GM21825 (cell line): ENCODE measurements at regions not wholly inside any gene's neighbourhood (a gene's known extent, or its start where the extent isn't known, plus 50 kb on each side); places are given as distances from the start of the nearest gene placed in this dataset.
"Not testable (repeated sequence)": the region's sequence is repeated elsewhere in the genome, so short reads cannot be mapped to it uniquely, and the experiment has no call there.

Source experiments
- ATAC-seq: cut with Tn5 transposase; IDR thresholded peaks from one replicate; pipeline ENCODE4 v1.9.1; 2021; ENCODE audit warnings: mild to moderate bottlenecking, moderate library complexity; ENCODE audit not compliant: unreplicated experiment

DNA sequence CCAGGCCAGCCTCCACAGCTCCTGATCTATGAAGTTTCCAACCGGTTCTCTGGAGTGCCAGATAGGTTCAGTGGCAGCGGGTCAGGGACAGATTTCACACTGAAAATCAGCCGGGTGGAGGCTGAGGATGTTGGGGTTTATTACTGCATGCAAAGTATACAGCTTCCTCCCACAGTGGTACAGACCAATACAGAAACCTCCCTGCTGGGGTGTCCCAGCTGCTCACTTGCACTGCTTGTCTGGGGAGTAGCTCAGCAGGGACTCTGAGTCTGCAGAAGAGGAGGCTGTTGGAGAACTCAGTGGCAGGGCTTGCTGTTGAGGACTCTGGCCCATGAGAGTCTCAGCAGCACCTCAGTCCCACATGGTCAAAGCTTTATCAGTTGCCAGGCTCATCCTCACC lies 1256.6 kb downstream of the RPIA start:
- not testable (repeated sequence) for ATAC-seq

DNA sequence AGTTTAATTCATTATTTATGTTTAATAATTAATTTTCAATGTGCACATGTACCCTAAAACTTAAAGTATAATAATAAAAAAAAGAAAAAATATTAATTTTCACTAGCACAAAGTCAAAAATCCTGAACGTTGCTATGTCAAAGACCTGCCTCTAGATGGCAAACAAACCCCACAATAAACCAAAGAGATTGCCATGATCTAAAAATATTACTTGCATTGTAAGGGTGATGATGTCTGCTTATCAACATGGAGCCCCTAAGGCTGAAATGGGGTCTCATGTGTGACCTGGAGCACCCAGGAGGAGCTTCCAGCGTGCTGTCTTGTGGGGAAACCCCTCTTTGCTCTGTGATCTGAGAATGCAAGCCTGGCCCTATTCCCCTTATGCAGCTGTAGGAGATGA lies 1259.3 kb downstream of the RPIA start:
- ATAC-seq = not testable (repeated sequence)

DNA sequence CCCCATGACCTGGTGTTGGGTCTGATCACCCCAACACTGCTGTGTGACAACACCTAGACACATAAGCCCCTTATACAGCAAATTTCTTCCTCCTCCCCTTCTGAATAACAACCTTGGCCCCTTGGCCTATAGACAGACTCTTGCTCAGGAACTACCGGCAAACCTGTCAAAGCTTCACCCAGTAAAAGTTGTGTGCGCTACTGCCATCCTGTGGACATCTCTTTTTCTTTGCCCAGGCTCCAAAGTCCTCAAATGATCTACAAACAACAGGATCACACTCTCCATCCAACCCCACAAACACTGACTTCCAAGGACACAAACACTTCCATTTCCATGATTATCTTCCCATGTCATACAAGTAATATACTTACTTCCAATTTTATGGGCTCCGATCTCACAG lies 1265.8 kb downstream of the RPIA start:
- not testable (repeated sequence) for ATAC-seq

DNA sequence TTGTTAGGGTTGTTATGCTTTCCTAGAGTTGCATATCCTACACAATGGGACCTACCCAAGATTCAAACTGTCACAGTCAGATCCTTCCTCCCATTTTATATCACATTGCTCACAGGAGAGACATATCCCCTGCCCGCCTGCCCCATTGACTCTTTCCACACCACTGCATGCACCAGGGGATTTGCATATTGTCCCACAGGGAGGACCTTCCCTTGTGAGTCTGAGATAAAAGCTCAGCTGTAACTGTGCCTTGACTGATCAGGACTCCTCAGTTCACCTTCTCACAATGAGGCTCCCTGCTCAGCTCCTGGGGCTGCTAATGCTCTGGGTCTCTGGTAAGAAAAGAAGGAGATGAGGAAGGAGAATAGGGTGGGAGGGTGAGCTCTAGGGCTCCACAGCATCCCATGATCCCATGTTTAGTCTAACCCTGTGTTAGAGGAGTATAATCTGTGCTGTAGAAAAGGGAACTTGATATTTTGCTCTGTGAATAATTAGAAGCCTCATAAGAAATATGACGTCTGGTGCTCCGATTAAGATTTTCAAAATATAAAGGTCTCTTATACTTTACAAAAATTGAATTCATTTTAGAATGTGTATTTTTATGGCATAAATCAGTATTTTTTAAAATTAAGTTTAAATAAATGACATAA lies 1268.4 kb downstream of the RPIA start:
- ATAC-seq = not testable (repeated sequence)

DNA sequence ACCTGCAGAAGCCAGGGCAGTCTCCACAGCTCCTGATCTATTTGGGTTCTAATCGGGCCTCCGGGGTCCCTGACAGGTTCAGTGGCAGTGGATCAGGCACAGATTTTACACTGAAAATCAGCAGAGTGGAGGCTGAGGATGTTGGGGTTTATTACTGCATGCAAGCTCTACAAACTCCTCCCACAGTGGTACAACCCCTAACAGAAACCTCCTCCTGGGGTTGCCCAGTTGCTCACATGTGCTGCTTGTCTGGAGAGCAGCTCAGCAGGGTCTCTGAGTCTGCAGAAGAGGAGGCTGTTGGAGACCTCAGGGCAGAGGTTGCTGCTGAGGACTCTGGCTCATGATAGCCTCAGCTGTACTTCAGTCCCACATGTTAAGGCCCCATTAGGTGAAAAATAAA lies 1269.1 kb downstream of the RPIA start:
- ATAC-seq = not testable (repeated sequence)

DNA sequence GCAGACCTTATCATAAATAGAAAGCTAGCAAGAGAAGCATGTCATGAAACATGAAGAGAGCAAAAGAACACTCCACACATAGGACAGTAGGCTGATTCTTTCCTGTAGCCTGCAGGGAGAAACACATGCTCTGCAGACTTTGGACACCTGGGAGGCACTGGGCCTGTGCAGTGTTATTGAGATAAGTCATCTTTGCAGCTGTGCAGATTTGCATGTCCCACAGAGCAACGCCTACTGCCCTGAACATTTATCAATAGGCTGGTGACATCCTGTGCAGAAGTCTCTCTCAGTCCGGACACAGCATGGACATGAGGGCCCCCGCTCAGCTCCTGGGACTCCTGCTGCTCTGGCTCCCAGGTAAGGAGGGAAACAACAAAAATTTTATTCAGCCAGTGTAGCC lies 1277.1 kb downstream of the RPIA start:
- ATAC-seq = peak; percentile 70

DNA sequence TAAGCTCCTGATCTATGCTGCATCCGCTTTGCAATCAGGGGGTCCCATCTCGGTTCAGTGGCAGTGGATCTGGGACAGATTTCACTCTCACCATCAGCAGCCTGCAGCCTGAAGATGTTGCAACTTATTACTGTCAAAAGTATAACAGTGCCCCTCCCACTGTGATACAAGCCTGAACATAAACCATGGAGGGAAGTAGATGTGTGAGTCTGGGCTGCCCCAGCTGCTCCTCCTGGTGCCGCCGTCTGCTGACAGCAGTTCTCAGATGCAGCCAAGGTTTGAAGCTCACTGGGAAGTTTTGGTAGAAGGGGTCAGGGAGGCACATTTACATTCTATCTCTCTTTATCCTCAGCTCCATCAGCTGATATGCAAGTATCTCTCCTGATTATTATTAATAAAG lies 1277.7 kb downstream of the RPIA start:
- not testable (repeated sequence) for ATAC-seq

DNA sequence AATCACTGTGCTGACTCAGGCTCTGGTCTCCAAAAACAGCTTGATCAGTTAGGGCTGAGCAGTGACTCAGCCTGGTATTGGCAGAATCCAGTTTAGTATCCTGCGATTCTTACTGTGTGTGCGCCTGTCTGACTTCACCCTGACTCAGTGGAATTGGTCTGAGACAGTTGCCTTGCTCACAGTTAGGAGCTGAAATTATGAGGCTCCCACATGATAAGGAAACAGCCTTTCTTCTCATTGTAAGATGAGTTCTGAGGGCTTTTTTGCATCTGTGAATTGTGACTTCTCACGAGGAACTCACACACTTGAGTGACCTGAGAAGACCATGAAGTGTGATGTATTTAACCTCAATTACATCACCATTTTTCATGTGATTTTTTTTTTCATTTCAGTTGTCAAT lies 1282.4 kb downstream of the RPIA start:
- ATAC-seq = not testable (repeated sequence)

DNA sequence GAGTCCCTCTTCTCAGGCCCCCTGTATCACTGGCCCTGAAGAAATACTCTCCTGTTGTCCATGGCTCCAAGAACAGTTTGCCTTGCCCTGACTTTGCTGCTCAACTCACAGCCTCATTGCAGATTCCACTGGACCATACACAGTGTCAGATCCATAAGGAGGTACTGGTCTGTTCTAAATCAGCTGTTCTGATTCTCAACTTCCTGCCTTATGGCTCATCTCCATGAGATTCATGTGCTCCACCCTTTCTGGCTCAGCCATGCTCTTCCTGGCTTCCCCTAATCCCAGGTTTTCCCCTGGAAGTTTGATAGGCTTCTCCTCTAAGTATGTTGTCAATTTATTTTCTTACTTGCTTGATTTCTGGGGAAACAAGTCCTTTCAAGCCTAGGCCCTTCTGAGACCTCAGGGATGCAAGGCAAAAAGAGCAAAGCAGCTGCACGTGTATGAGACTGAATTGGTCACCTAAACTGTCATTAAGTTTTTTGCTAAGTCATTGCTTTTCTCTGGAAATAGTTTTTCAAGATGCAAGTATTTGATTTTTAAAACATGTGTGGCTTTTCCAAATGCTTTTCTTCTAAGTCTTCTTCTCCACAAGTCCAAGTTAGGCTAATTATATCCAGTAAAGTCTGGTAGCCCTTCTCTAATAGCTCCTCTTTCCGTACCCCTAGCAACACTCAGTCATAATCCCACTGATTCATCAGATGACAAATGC lies 1288.5 kb downstream of the RPIA start:
- ATAC-seq = not testable (repeated sequence)

DNA sequence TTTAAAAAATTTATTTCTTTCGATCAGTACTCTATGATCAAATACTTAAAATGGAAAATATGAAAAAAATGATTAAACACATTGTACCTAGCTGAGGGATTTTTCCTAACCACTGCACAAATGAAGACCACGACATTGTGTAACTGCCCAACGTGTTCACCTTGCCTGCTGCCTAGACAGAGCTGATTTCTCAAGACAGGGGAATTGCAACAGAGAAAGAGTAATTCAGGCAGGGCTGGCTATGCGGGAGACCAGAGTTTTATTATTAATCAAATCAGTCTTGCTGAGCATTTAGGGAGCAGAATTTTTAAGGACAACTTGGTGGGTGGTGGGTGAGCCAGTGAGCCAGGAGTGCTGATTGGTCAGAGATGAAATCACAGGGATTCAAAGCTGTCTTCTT lies 1290.8 kb downstream of the RPIA start:
- ATAC-seq = not testable (repeated sequence)

DNA sequence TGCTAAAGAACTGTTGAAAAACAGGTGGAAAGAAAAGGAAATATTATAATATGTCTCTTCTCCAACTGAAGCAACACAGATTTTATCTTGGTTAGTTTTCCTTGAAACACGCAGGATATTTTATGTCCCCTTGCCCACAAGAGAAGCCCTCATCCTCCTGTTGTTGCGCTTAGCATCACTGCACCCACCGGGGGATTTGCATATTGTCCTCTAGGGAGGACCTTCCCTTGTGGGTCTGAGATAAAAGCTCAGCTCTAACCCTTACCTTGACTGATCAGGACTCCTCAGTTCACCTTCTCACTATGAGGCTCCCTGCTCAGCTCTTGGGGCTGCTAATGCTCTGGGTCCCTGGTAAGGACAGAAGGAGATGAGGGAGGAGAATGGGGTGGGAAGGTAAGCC lies 1294.2 kb downstream of the RPIA start:
- ATAC-seq = not testable (repeated sequence)

DNA sequence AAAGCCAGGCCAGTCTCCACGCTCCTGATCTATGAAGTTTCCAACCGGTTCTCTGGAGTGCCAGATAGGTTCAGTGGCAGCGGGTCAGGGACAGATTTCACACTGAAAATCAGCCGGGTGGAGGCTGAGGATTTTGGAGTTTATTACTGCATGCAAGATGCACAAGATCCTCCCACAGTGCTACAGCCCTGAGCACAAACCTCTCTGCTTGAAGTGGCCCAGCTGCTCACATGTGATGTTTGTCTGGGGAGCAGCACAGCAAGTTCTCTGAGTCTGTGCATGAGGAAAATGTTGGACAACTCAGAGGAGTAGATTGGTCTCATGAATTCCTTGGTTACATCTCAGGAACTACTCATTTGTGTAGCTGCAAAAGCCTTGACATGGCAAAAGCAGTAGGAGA lies 1295.1 kb downstream of the RPIA start:
- ATAC-seq = not testable (repeated sequence)

DNA sequence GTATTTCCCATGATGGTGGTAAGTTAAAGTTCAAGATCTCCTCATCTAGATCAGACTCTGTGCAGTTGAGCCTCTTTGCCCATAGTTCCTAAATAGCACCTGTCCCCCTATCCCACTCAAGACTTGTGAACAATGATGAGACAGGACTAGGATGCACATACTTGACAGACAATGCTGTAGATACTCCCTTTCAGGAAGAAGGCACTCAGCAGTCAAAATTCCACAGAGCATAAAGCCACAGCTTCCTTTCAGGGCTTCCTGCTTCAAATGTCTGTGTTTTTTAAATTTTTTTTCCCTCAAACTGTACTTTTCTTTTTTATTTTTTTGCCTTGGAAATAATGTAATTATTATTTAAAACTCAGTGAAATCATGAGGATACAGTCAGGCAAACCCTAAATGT lies 1305.3 kb downstream of the RPIA start:
- ATAC-seq = not testable (repeated sequence)

DNA sequence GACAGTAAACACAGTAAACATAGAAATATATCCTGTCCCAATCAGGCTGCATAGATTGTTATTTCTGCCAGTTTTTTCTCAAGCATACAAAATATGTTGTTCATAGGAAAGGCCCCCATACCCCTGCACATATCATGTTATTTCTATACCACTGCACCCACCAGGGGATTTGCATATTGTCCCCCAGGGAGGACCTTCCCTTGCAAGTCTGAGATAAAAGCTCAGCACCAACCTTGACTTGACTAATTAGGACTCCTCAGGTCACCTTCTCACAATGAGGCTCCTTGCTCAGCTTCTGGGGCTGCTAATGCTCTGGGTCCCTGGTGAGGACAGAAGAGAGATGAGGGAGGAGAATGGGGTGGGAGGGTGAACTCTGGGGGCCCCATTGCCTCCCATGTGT lies 1313.1 kb downstream of the RPIA start:
- not testable (repeated sequence) for ATAC-seq

DNA sequence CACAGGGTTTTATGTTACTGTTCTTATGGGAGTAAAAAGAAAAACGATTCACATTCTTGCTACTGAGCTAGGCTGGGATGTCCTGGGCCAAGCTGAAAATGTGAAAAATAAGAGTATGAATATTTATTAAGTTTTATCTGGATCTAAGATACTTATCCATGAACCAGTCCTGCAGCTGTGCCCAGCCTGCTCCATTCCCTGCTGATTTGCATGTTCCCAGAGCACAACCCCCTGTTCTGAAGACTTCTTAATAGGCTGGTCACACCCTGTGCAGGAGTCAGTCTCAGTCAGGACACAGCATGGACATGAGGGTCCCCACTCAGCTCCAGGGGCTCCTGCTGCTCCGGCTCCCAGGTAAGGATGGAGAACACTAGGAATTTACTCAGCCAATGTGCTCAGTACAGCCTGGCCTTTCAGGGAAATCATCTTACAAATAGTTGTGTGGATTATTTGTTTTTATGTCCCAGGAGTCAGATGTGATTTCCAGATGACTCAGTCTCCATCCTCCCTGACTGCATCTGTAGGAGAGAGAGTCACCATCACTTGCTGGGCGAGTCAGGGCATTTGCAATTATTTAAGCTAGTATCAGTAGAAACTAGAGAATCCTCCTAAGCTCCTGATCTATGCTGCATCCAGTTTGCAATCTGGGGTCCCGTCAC lies 1319.1 kb downstream of the RPIA start:
- ATAC-seq = not testable (repeated sequence)

DNA sequence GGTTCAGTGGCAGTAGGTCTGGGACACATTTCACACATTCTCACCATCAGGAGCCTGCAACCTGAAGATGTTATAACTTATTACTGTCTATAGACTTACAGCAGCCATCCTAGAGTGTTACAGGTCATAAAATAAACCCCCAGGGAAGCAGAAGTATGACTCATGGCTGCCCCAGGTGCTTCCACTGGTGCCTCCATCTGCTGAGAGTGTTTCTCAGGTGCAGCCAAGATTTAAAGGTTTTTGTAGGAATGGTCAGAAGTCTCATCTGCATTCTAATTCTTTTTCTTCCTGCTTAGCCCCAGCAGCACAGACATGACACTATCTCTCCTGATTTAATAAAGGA lies 1319.6 kb downstream of the RPIA start:
- ATAC-seq = not testable (repeated sequence)

DNA sequence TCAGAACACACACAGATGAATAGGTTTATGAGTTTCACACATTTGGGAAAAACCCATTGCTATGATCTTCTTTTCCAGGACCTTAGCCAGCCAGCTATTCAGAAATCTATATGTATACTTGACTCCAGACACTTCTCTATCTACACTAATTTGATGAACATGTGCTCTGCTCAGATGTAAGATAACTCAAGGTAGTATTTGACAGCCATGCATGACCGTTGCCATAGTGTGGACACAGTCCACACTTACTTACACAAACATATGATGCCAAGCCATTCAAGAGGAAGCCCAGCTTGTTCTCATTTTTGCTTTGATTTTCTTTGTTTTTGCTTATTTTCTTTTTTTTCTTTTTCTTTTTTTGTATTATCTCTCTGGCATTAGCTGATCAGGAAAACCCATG lies 1328.4 kb downstream of the RPIA start:
- not testable (repeated sequence) for ATAC-seq

DNA sequence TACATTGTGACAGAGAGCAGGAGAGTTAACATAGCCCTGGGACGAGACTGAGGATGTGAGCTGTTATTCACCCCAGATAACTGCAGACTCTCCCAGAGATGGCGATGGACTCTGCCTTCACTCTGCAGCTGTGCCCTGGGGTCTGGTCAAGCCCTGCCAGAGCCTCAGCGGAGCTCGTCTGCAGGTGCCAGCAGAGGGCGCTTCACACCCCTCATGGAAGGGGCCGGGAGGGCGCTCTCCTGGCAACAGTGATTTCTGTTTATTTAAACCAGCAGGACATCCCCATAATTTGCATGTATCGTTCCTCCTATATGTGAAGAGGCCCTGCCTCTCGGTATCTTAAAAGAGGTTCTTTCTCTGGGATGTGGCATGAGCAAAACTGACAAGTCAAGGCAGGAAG lies 1329.8 kb downstream of the RPIA start:
- ATAC-seq = not testable (repeated sequence)

DNA sequence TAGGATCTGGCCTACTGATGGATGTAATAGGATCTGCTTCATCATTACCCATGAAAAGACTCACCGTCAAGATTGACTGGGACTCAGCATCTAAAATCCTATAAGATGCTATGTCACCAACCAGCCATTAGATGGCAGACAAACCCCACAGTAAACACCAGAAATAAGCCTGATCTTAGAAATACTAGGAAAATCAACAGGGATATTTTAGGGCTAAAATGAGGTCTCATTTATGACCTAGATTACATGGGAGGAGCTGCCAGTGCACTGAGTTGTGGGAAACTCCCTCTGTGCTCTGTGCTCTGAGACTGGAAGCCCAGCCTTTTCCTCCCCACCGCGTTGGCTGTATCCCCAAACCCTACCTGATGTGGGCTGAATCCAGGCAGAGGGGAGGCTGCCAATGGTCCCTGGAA lies 1335.8 kb downstream of the RPIA start:
- ATAC-seq = not testable (repeated sequence)

DNA sequence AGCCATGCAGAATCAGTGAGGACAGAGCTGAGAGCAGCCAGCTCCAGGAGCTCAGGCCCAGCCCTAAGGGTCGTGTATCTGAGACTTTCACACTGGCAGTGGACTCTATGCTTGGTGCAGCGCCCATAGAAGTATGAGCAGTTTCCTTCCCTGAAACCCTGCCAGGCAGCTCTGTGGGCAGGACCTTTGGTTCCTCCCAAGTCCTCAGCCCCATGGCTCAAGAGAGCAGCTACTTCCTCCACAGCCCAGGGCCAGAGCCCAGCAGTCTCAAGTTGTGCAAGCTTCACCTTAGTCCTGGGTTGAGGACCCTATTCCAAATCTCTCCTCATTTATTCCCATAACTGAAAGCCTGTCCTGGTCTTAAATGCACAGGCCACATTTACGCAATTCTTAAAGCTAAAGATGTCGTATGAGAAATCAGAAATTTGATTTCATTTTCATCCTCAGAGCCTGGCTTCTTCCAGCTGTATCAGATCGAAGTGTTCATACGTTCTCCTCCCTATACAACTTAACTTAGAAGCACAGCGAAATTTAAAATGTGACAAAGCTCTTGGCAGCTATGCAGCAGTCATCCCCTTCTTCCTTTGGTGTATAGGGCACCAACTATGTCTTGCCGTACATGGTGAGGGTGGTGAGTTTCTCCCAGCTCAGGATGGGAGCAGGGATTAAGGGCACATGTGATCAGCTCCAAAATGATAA lies 1337.1 kb downstream of the RPIA start:
- ATAC-seq = not testable (repeated sequence)

DNA sequence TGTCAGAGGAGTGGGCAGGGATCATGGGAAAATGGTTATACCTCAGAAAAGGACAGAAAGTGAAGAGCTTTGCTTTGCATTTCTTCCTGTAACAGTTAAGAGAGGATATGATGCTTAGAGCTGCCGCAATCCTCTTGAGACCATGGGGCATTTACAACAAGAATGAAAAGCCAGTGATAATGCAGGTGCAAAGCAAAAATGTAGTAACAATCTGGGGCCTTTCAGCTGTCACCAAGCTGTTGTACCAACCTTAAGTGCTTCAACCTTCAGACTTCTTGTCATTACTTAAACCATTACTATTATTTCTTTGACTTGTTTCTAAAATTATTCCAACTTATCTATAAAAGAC lies 1337.6 kb downstream of the RPIA start:
- not testable (repeated sequence) for ATAC-seq
